Esophagus muscularis mucosa (tissue), 4 donors: ENCODE measurements at regions not wholly inside any gene's neighbourhood (a gene's known extent, or its start where the extent isn't known, plus 50 kb on each side); places are given as distances from the start of the nearest gene placed in this dataset.
"Not testable (repeated sequence)": the region's sequence is repeated elsewhere in the genome, so short reads cannot be mapped to it uniquely, and the experiment has no call there.

Experiments
- DNase-seq: peaks from one replicate; pipeline ENCODE4 v3.0.0-alpha.2; 2017; ENCODE audit errors: extremely low spot score
- H3K27ac ChIP-seq, 4 donors: fragments of 200-600 bp; sonication (generic); replicated peaks in 1 of 4; 1 replicate in 3 of 4; 2 replicates in 1 of 4; pipeline ENCODE4 v1.5.1; 2016 to 2019; ENCODE audit warnings: mild to moderate bottlenecking in 1 of 4
- H3K27me3 ChIP-seq, 4 donors: fragments of 200-600 bp; sonication (generic); one replicate each; pipeline versions ENCODE4 v1.5.1 to v1.6.0; 2016 to 2019
- H3K36me3 ChIP-seq, 4 donors: fragments of 200-600 bp; sonication (generic); one replicate each; pipeline ENCODE4 v1.5.1; 2016 to 2019
- H3K4me1 ChIP-seq, 4 donors: fragments of 200-600 bp; sonication (generic); one replicate each; pipeline ENCODE4 v1.5.1; 2016 to 2019
- H3K4me3 ChIP-seq, 4 donors: fragments of 200-600 bp; sonication (generic); 1 replicate in 2 of 4; 2 replicates in 2 of 4; pipeline ENCODE4 v1.5.1; 2016 to 2019; ENCODE audit warnings: mild to moderate bottlenecking in 4 of 4, moderate library complexity in 1 of 4
- H3K9me3 ChIP-seq, 4 donors: fragments of 200-600 bp; sonication (generic); 1 replicate in 3 of 4; 2 replicates in 1 of 4; pipeline ENCODE4 v1.5.1; 2016 to 2019
- CTCF ChIP-seq, 3 experiments: fragments of 200-600 bp in 2 of 3; fragments of 450-650 bp in 1 of 3; sonication (generic) in 2 of 3; IDR thresholded peaks; one replicate each; pipeline ENCODE4 v1.5.1; 2017 to 2019; ENCODE audit warnings: antibody characterized with exemption in 3 of 3, mild to moderate bottlenecking in 2 of 3, moderate library complexity in 1 of 3
- EP300 ChIP-seq: sonication (generic); formaldehyde crosslinking; IDR thresholded peaks from one replicate; pipeline ENCODE4 v1.6.1; 2017; ENCODE audit warnings: antibody characterized with exemption
- POLR2A ChIP-seq: fragments of 450-650 bp; IDR thresholded peaks from one replicate; pipeline ENCODE4 v1.6.1; 2017; ENCODE audit warnings: antibody characterized with exemption, moderate library complexity, mild to moderate bottlenecking, low read depth
- POLR2AphosphoS5 ChIP-seq, 2 donors: sonication (generic); formaldehyde crosslinking; IDR thresholded peaks; one replicate each; pipeline ENCODE4 v1.6.1; 2017; ENCODE audit warnings: antibody characterized with exemption in 2 of 2
- WGBS: methylation state at CpG from one replicate; pipeline ENCODE4 v1.1.5; 2018; 5-methylcytosine and 5-hydroxymethylcytosine counted together
- intact Hi-C: fragments of 100-400 bp; cut with DNase I; formaldehyde crosslinking; loops from one replicate; pipeline ENCODE4 v1.15.1; 2023

DNA sequence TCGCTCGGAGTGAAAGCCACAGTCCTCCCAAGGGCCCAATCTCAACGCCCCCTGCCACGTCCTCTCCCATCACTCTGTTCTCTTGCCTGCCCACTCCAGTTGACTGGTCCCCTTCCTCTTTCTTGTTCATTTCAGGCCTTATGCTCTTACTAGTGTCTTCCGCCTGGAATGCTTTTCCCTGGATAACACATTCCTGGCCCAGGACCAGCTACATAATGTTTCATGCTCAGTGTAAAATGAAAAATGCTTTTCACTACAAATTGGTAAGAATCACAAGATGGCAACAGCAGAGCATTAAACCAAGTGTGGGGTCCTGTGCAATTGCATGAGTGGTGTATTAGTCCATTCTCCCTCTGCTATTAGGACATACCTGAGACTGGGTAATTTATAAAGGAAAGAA, 417.2 kb upstream of the KLHL29 start:
- no peak for DNase-seq
- no peaks in the 10 kb centered on the region for H3K4me1 ChIP-seq
- no peaks in the 10 kb centered on the region for H3K27me3 ChIP-seq
- no peaks in the 10 kb centered on the region for H3K36me3 ChIP-seq
- TF ChIP-seq POLR2AphosphoS5 (IDR thresholded peaks at IDR 0.05): no peak
- TF ChIP-seq POLR2A: no peak
- no peak for TF ChIP-seq EP300
- no peak for TF ChIP-seq CTCF (IDR thresholded peaks at IDR 0.05)
- no peak overlapping the region for H3K4me3 ChIP-seq
- WGBS: 86% methylated on average over 5 of the region's 5 CpGs
- no peak overlapping the region for H3K27ac ChIP-seq
- intact Hi-C loops: no loop called here
- no peaks in the 10 kb centered on the region for H3K9me3 ChIP-seq

- H3K4me3 ChIP-seq: no peak overlapping the region
- 55% methylated on average over 8 of the region's 8 CpGs for WGBS
- DNase-seq: no peak
- no peaks in the 10 kb centered on the region for H3K27me3 ChIP-seq
- H3K27ac ChIP-seq: no peak overlapping the region
- intact Hi-C loops: no loop called here
- H3K4me1 ChIP-seq: no peaks in the 10 kb centered on the region
- H3K9me3 ChIP-seq: no peaks in the 10 kb centered on the region
- no peaks in the 10 kb centered on the region for H3K36me3 ChIP-seq
- TF ChIP-seq POLR2AphosphoS5 (IDR thresholded peaks at IDR 0.05) (no peak), CTCF (IDR thresholded peaks at IDR 0.05) (no peak), POLR2A (no peak), EP300 (no peak)
Measured at GRCh38 chr2:22970284-22970975, 414.5 kb upstream of the KLHL29 start.

- H3K27ac ChIP-seq: no peak overlapping the region
- H3K4me3 ChIP-seq: no peak overlapping the region
- no peak for TF ChIP-seq POLR2AphosphoS5 (IDR thresholded peaks at IDR 0.05)
- no peak for TF ChIP-seq POLR2A
- TF ChIP-seq CTCF (IDR thresholded peaks at IDR 0.05): no peak
- no peak for TF ChIP-seq EP300
- no peaks in the 10 kb centered on the region for H3K36me3 ChIP-seq
- 77% methylated on average over 2 of the region's 2 CpGs for WGBS
- intact Hi-C loops: no loop called here
- DNase-seq: no peak
- no peaks in the 10 kb centered on the region for H3K4me1 ChIP-seq
- H3K9me3 ChIP-seq: no peaks in the 10 kb centered on the region
- H3K27me3 ChIP-seq: no peaks in the 10 kb centered on the region
Measured at GRCh38 chr2:22970991-22971390, 414.0 kb upstream of the KLHL29 start.

DNA sequence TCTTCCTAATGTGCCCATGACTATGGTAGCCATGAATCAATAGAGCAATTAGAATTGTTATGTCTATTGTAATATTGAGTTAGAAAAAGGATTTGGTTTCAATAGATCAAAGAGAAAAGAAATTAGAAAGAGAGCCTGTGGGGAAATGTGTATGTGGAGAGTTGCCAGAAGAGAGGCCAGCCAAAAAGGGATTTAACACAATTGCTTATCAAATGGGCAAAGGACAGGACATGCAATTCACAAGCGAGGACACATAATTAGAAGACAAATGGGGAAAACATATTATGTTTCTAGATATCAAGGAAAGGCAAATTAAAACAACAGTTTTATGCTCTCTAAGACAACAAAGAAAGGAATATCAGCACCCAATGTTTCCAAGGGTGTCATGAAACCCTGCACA, 403.2 kb upstream of the KLHL29 start:
- intact Hi-C loops: no loop called here
- no peak overlapping the region for H3K27ac ChIP-seq

GRCh38 chr2:22984152-22984551, 400.8 kb upstream of the KLHL29 start:
- H3K9me3 ChIP-seq, DNase-seq, H3K36me3 ChIP-seq, H3K4me1 ChIP-seq, intact Hi-C loops, H3K27me3 ChIP-seq, H3K4me3 ChIP-seq, H3K27ac ChIP-seq: not testable (repeated sequence)
- 89% methylated on average over 19 of the region's 25 CpGs for WGBS

More for the DNA sequence above, 403.2 kb upstream of the KLHL29 start:
- H3K9me3 ChIP-seq: no peaks in the 10 kb centered on the region
- H3K4me1 ChIP-seq: no peaks in the 10 kb centered on the region
- H3K27me3 ChIP-seq: no peaks in the 10 kb centered on the region
- no peak overlapping the region for H3K4me3 ChIP-seq
- H3K36me3 ChIP-seq: no peaks in the 10 kb centered on the region
- DNase-seq: no peak
- 71% methylated on average over 1 of the region's 1 CpG for WGBS
- TF ChIP-seq CTCF (IDR thresholded peaks at IDR 0.05): no peak
- no peak for TF ChIP-seq EP300
